Progenitor cell of endocrine pancreas (in vitro differentiated cells): ENCODE measurements at regions not wholly inside any gene's neighbourhood (a gene's known extent, or its start where the extent isn't known, plus 50 kb on each side); places are given as distances from the start of the nearest gene placed in this dataset.

Experiments
- DNase-seq: peaks from one replicate; pipeline ENCODE4 v3.0.0; 2021; ENCODE audit warnings: low spot score; ENCODE audit not compliant: unreplicated experiment
- H3K27ac Mint-ChIP-seq: 2 replicates; pipeline ENCODE4 v1.8.0; 2021; ENCODE audit warnings: mild to moderate bottlenecking, moderate library complexity, mixed read lengths
- H3K27me3 Mint-ChIP-seq: 2 replicates; pipeline ENCODE4 v1.8.0; 2021; ENCODE audit warnings: mixed read lengths
- H3K36me3 Mint-ChIP-seq: 2 replicates; pipeline ENCODE4 v1.8.0; 2022; ENCODE audit warnings: mixed read lengths; ENCODE audit not compliant: insufficient read depth
- H3K4me1 Mint-ChIP-seq: 2 replicates; pipeline ENCODE4 v1.8.0; 2021; ENCODE audit warnings: low read depth, mixed read lengths
- H3K4me3 Mint-ChIP-seq: 2 replicates; pipeline ENCODE4 v1.8.0; 2021; ENCODE audit warnings: low read depth, mild to moderate bottlenecking, moderate library complexity, mixed read lengths
- H3K9me3 Mint-ChIP-seq: 2 replicates; pipeline ENCODE4 v1.8.0; 2021; ENCODE audit warnings: low read depth, mixed read lengths
- TF ChIP-seq, protein P1 (sequence below): fragments of 200-600 bp; sonication (generic); IDR thresholded peaks from one replicate; pipeline ENCODE4 v1.5.0; 2021; ENCODE audit warnings: antibody characterized with exemption, mild to moderate bottlenecking; ENCODE audit not compliant: unreplicated experiment

DNA sequence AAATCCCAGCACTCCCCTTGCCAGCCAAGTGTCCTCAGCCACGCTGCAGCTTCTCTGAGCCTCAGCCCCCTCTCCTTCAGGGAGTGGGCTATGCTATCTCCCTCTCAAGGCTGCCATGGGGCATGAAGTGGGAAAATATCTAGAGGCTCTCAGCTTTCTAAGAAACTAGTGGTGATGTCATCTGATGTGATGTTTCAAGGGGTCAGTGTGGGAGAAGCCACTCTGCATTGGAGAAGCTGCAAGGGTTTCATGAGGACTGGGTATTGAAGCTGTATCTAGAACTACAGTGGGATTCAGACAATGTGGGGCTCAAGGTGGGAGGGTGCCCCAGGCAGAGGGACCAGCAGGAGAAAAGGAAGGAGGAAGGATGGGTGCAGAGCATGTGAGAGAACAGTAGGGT, 210.2 kb downstream of the TLE3 start:
- H3K27ac Mint-ChIP-seq: no peak overlapping the region
- DNase-seq: no peak
- H3K4me1 Mint-ChIP-seq: peaks cover 2% of the 10 kb centered on the region
- H3K4me3 Mint-ChIP-seq: no peak overlapping the region
- TF ChIP-seq, protein P1, sequence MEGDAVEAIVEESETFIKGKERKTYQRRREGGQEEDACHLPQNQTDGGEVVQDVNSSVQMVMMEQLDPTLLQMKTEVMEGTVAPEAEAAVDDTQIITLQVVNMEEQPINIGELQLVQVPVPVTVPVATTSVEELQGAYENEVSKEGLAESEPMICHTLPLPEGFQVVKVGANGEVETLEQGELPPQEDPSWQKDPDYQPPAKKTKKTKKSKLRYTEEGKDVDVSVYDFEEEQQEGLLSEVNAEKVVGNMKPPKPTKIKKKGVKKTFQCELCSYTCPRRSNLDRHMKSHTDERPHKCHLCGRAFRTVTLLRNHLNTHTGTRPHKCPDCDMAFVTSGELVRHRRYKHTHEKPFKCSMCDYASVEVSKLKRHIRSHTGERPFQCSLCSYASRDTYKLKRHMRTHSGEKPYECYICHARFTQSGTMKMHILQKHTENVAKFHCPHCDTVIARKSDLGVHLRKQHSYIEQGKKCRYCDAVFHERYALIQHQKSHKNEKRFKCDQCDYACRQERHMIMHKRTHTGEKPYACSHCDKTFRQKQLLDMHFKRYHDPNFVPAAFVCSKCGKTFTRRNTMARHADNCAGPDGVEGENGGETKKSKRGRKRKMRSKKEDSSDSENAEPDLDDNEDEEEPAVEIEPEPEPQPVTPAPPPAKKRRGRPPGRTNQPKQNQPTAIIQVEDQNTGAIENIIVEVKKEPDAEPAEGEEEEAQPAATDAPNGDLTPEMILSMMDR: no peak
- peaks cover 71% of the 10 kb centered on the region for H3K27me3 Mint-ChIP-seq
- H3K36me3 Mint-ChIP-seq: no peaks in the 10 kb centered on the region
- no peaks in the 10 kb centered on the region for H3K9me3 Mint-ChIP-seq

DNA sequence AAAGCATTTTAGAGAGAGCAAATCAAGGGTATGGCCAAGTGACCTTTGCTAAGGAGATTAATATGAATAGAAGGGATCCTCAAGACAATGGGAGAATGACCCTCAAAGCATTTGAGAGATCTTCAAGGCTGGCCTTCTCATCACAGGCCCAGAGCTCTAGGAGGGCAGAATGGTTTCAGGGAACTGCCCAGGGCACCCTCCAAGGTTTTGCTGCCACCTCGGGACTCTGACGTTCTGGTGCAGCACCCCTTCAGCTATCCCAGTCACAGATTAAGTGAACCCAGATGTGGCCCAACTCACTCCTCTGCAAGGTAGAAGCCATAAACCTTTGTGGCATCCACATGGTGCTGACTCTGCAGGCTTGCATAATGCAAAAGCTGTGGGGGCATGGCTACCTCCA, 209.3 kb downstream of the TLE3 start:
- peaks cover 72% of the 10 kb centered on the region for H3K27me3 Mint-ChIP-seq
- H3K9me3 Mint-ChIP-seq: no peaks in the 10 kb centered on the region
- H3K36me3 Mint-ChIP-seq: no peaks in the 10 kb centered on the region
- TF ChIP-seq, protein P1: no peak
- H3K27ac Mint-ChIP-seq: no peak overlapping the region
- H3K4me3 Mint-ChIP-seq: no peak overlapping the region
- peaks cover 2% of the 10 kb centered on the region for H3K4me1 Mint-ChIP-seq
- DNase-seq: no peak

DNA sequence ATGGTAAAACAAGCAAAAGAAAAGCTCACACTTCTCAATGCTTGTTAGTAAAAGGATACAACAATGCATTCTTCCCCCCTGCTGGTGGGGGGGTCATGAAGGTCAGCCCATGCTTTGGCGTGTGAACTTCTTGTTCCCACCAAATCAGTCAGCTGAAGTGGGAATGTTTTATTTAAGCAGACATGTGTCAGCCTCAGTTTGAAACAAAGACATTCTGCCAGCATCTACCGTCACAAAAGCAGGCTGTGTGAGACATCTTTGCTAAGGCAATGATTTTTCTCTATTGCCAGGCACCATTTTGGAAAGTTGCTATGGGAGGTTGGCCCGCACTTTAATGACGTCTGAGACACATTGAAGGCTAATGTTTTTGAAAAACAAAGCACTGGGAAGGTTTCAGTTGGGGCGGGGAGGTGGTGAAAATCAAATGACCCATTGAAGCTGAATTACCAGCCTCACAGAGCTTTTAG, 206.6 kb downstream of the TLE3 start:
- DNase-seq: no peak

DNA sequence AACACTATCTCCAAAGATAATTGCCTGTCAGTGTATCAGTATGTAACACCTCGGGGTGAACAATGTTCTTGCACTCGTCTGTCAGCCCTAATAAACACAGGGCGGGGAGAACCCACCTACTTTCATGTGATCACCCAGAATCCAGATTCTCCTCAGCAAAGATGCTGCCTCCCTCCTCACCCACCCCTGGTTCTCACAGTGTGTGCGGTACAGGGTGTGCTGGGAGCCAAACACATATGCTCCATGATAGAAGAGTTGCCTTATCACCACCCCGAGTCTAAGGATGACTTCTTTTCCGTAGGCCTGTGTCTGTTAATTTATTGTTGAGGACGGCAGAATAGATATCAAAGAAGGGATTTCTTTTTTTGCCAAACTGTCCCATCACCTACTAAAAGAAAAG, 206.1 kb downstream of the TLE3 start:
- no peak overlapping the region for H3K4me3 Mint-ChIP-seq
- DNase-seq: no peak
- no peak overlapping the region for H3K27ac Mint-ChIP-seq
- H3K27me3 Mint-ChIP-seq: peaks cover 67% of the 10 kb centered on the region
- no peaks in the 10 kb centered on the region for H3K4me1 Mint-ChIP-seq
- H3K9me3 Mint-ChIP-seq: no peaks in the 10 kb centered on the region
- H3K36me3 Mint-ChIP-seq: no peaks in the 10 kb centered on the region
- TF ChIP-seq, protein P1: no peak

More for the DNA sequence above, 206.6 kb downstream of the TLE3 start:
- Mint-ChIP-seq H3K27me3 (peaks cover 70% of the 10 kb centered on the region), H3K9me3 (no peaks in the 10 kb centered on the region), H3K4me1 (no peaks in the 10 kb centered on the region), H3K4me3 (no peak overlapping the region), H3K27ac (no peak overlapping the region), H3K36me3 (no peaks in the 10 kb centered on the region)
- TF ChIP-seq, protein P1: no peak

DNA sequence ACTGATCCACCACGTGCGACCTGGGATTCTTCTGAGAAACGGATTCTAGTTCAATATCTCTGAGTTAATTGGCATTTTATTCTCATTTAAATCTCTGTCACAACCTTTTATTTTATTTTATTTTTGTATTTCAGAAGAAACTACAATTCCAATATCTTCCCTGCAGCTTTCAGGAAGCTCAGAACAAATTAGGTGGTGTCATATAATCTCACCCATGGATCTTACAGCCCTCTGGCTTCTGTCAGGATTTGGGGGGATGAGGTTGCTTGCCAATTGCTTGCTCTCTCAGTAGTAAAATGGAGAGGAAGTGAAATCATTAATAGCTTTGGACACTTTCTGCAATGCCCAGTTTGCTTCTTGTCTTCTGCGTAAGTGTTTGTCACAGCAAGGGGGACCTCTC, 205.4 kb downstream of the TLE3 start:
- Mint-ChIP-seq H3K4me3 (no peak overlapping the region), H3K27me3 (peaks cover 65% of the 10 kb centered on the region), H3K4me1 (no peaks in the 10 kb centered on the region), H3K27ac (no peak overlapping the region), H3K36me3 (no peaks in the 10 kb centered on the region), H3K9me3 (no peaks in the 10 kb centered on the region)
- no peak for DNase-seq
- TF ChIP-seq, protein P1: no peak
